Activated naive CD4-positive, alpha-beta T cell treated with anti-CD3 and anti-CD28 coated beads, Interleukin-2, amount 10 ng/mL, durations not matched to agents 7 days and 5 days (primary cell): ENCODE measurements at regions not wholly inside any gene's neighbourhood (a gene's known extent, or its start where the extent isn't known, plus 50 kb on each side); places are given as distances from the start of the nearest gene placed in this dataset.

Source experiments
- CTCF ChIA-PET: fragments of 350-600 bp; sonication (Branson Sonifier 250); formaldehyde crosslinking; loops from one replicate; lab custom pipeline; 2021; ENCODE audit warnings: antibody characterized with exemption; lab: Charles Lee
- DNase-seq: peaks from one replicate; pipeline ENCODE4 v3.0.0-alpha.2; 2020
- H3K27ac Mint-ChIP-seq: one replicate; pipeline ENCODE4 v1.8.0; 2021; ENCODE audit warnings: mild to moderate bottlenecking, moderate library complexity, mixed read lengths
- H3K27me3 Mint-ChIP-seq: one replicate; pipeline ENCODE4 v1.8.0; 2021; ENCODE audit warnings: mild to moderate bottlenecking, mixed read lengths
- H3K36me3 Mint-ChIP-seq: one replicate; pipeline ENCODE4 v1.8.0; 2021; ENCODE audit warnings: mixed read lengths
- H3K4me1 Mint-ChIP-seq: one replicate; pipeline ENCODE4 v1.8.0; 2021; ENCODE audit warnings: mixed read lengths
- H3K4me3 Mint-ChIP-seq: one replicate; pipeline ENCODE4 v1.8.0; 2021; ENCODE audit warnings: mild to moderate bottlenecking, moderate library complexity, mixed read lengths
- H3K9me3 Mint-ChIP-seq: one replicate; pipeline ENCODE4 v1.8.0; 2021; ENCODE audit warnings: mixed read lengths

DNA sequence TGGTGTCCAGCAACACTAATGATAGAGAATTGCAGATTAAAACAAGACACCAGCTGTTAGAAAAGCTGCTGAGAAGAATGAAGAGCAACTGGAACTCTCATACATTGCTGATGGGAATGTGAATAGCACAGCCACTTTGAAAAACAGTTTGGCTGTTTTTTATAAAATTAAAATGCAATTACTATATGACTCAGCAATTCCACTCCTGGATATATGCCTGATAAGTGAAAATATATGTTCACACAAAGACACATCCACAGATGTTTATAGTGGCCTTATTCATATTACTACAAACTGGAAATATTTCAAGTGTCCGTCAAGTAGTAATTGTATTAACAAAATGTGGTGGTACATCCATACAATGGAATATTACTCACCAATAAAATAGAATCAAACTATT is 99.7 kb upstream of the HAO2 start:
- H3K4me1 Mint-ChIP-seq: no peaks in the 10 kb centered on the region
- H3K36me3 Mint-ChIP-seq: no peaks in the 10 kb centered on the region
- H3K27me3 Mint-ChIP-seq: peaks cover 7% of the 10 kb centered on the region
- DNase-seq: no peak
- H3K9me3 Mint-ChIP-seq: no peaks in the 10 kb centered on the region
- H3K27ac Mint-ChIP-seq: no peak overlapping the region
- H3K4me3 Mint-ChIP-seq: no peak overlapping the region
- CTCF ChIA-PET: no interaction called here

GRCh38 chr1:119275145-119276134 is 93.1 kb upstream of the HAO2 start:
- H3K4me1 Mint-ChIP-seq: no peaks in the 10 kb centered on the region
- no peak overlapping the region for H3K4me3 Mint-ChIP-seq
- peaks cover 7% of the 10 kb centered on the region for H3K27me3 Mint-ChIP-seq
- H3K27ac Mint-ChIP-seq: no peak overlapping the region
- H3K9me3 Mint-ChIP-seq: no peaks in the 10 kb centered on the region
- peak; percentile 63 for DNase-seq
- H3K36me3 Mint-ChIP-seq: no peaks in the 10 kb centered on the region
- CTCF ChIA-PET: interaction anchor here (0.5 to 3.5 kb wide), 12 partner anchors 8 to 254 kb away, joined by 3 to 17 read pairs (median 5); partner anchors contain the start of gene HAO2

DNA sequence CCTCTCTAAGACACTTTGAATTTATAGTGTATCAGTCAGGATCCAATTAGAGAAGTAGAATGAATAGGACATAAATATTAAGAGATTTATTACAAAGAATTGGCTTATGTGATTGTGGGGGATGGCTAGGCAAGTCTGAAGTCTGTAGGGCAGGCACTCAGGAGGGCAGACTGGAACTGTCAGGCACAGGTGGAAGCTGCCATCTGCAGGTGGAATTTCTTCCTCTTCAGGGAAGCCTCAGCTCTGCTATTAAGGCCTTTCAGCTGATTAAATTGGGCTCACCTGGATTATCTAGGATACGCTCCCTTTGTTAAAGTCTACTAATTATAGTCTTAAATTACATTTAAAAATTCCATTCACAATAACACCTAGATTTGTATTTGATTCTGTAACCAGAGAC is 92.0 kb upstream of the HAO2 start:
- CTCF ChIA-PET: interaction anchor here (0.7 to 3.5 kb wide), 8 partner anchors 9 to 154 kb away, joined by 3 to 17 read pairs (median 3); partner anchors contain the start of gene HAO2
- Mint-ChIP-seq H3K27ac (no peak overlapping the region), H3K4me1 (no peaks in the 10 kb centered on the region), H3K36me3 (no peaks in the 10 kb centered on the region), H3K4me3 (no peak overlapping the region), H3K9me3 (no peaks in the 10 kb centered on the region), H3K27me3 (peaks cover 3% of the 10 kb centered on the region)
- DNase-seq: no peak

DNA sequence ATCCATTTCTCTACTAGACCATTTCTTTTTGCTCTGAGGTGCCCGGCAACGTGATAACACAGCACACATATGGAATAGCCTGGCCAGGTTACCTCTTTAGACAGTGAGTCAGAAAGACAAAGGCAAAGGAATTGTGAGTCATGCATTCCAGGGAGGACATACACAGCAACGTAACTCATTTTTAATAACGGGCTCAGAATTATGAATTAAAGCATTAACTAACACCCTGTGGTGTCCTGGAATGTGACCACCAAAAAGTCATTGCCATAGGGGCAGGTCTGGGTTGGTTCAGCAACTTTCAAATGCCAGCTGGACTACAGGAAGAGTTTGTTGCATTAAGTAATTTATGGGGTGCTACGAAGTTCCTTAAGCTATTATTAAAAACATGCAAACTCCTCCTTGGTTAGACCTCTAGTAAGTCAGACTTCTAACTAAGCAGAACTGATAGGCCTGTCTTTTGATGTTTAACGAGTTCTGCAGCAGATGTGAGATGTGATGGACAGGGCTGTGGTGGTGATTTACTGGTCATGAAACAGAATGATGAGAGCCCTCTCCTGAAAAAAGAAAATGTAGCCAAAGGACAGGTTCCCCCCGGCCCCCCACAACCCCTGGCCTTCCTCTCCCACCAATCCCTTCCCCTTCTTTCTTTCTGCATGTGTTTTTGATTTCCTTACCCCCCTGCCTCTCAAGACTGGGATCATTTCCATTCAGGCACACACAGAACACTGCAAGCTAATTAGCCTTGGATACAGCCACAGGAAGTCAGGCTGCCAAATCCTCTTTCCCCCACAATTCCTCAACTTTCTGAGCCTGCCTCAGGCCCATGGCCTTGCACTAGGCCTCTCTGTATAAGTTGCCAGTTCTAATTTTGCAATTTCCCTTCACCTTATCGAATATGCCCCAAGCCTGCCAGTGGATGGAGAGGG is 88.9 kb upstream of the HAO2 start:
- Mint-ChIP-seq H3K36me3 (no peaks in the 10 kb centered on the region), H3K4me3 (no peak overlapping the region), H3K27me3 (no peaks in the 10 kb centered on the region), H3K27ac (no peak overlapping the region), H3K4me1 (no peaks in the 10 kb centered on the region), H3K9me3 (no peaks in the 10 kb centered on the region)
- DNase-seq: no peak
- CTCF ChIA-PET: no interaction called here

GRCh38 chr1:119285482-119285881 is 83.1 kb upstream of the HAO2 start:
- no peaks in the 10 kb centered on the region for H3K36me3 Mint-ChIP-seq
- H3K27ac Mint-ChIP-seq: no peak overlapping the region
- no peak overlapping the region for H3K4me3 Mint-ChIP-seq
- no peaks in the 10 kb centered on the region for H3K4me1 Mint-ChIP-seq
- peaks cover 8% of the 10 kb centered on the region for H3K27me3 Mint-ChIP-seq
- DNase-seq: no peak
- CTCF ChIA-PET: interaction anchor here (0.6 to 3.0 kb wide), 5 partner anchors 10 to 190 kb away, joined by 3 to 12 read pairs (median 6); no protein-coding TSS in a partner anchor
- no peaks in the 10 kb centered on the region for H3K9me3 Mint-ChIP-seq

DNA sequence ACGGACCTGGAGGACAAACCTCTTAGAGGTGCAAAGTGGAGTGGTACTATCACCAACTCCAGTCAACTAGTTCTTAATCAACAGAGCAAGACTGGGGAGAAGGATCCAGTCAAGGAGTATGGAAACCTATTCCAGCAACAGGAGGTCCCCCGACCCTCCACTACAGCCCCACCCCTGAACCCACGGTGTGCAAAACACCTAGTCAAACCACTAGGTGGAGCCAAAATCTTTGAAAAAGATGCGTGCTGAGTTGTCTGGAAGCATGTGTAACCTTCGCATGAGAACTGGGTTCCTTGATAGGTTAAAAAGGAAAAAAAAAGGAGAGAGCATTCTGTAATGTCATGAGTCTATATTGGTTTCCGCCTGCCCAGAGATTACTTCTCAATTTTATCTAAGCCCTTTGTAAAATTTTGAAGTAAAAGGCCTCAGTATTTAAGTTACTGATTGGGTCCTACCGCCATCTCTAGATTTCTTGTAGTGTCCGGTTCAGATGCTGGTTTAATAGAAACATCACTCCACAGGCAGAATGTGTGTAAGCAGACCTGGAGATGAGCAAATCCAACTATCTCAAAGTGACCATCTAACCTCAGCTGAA is 81.9 kb upstream of the HAO2 start:
- no peak overlapping the region for H3K4me3 Mint-ChIP-seq
- H3K9me3 Mint-ChIP-seq: no peaks in the 10 kb centered on the region
- H3K27ac Mint-ChIP-seq: no peak overlapping the region
- no peaks in the 10 kb centered on the region for H3K36me3 Mint-ChIP-seq
- DNase-seq: peak; percentile 39
- no peaks in the 10 kb centered on the region for H3K4me1 Mint-ChIP-seq
- CTCF ChIA-PET: interaction anchor here (1.4 to 3.0 kb wide), 4 partner anchors 8 to 189 kb away, joined by 4 to 12 read pairs (median 8); no protein-coding TSS in a partner anchor
- H3K27me3 Mint-ChIP-seq: peaks cover 10% of the 10 kb centered on the region

GRCh38 chr1:119288751-119289150 is 79.8 kb upstream of the HAO2 start:
- H3K27me3 Mint-ChIP-seq: peaks cover 20% of the 10 kb centered on the region
- CTCF ChIA-PET: interaction anchor here (0.9 to 1.9 kb wide), 3 partner anchors 11 to 38 kb away, joined by 4 to 6 read pairs (median 4); no protein-coding TSS in a partner anchor

GRCh38 chr1:119290297-119290696 is 78.3 kb upstream of the HAO2 start:
- Mint-ChIP-seq H3K4me1 (peaks cover 13% of the 10 kb centered on the region), H3K27ac (no peak overlapping the region), H3K36me3 (no peaks in the 10 kb centered on the region), H3K27me3 (peaks cover 21% of the 10 kb centered on the region), H3K9me3 (no peaks in the 10 kb centered on the region), H3K4me3 (no peak overlapping the region)
- CTCF ChIA-PET: interaction anchor here (1.1 kb wide), 1 partner anchor 32 kb away, joined by 3 read pairs; no protein-coding TSS in a partner anchor
- DNase-seq: no peak

More at GRCh38 chr1:119288751-119289150, 79.8 kb upstream of the HAO2 start:
- Mint-ChIP-seq H3K9me3 (no peaks in the 10 kb centered on the region), H3K27ac (no peak overlapping the region), H3K4me3 (no peak overlapping the region), H3K4me1 (no peaks in the 10 kb centered on the region), H3K36me3 (no peaks in the 10 kb centered on the region)
- no peak for DNase-seq

- CTCF ChIA-PET: no interaction called here
- peaks cover 19% of the 10 kb centered on the region for H3K27me3 Mint-ChIP-seq
- no peak overlapping the region for H3K4me3 Mint-ChIP-seq
- H3K36me3 Mint-ChIP-seq: no peaks in the 10 kb centered on the region
- peaks cover 13% of the 10 kb centered on the region for H3K4me1 Mint-ChIP-seq
- no peak for DNase-seq
- no peaks in the 10 kb centered on the region for H3K9me3 Mint-ChIP-seq
- H3K27ac Mint-ChIP-seq: no peak overlapping the region
These were observed 76.9 kb upstream of the HAO2 start for GRCh38 chr1:119291611-119292206.

GRCh38 chr1:119293797-119294196 is 74.8 kb upstream of the HAO2 start:
- H3K36me3 Mint-ChIP-seq: no peaks in the 10 kb centered on the region
- peaks cover 14% of the 10 kb centered on the region for H3K27me3 Mint-ChIP-seq
- no peaks in the 10 kb centered on the region for H3K9me3 Mint-ChIP-seq
- CTCF ChIA-PET: interaction anchor here (0.8 kb wide), 1 partner anchor 56 kb away, joined by 3 read pairs; no protein-coding TSS in a partner anchor
- H3K4me1 Mint-ChIP-seq: peaks cover 13% of the 10 kb centered on the region
- H3K4me3 Mint-ChIP-seq: no peak overlapping the region
- DNase-seq: no peak
- H3K27ac Mint-ChIP-seq: no peak overlapping the region

DNA sequence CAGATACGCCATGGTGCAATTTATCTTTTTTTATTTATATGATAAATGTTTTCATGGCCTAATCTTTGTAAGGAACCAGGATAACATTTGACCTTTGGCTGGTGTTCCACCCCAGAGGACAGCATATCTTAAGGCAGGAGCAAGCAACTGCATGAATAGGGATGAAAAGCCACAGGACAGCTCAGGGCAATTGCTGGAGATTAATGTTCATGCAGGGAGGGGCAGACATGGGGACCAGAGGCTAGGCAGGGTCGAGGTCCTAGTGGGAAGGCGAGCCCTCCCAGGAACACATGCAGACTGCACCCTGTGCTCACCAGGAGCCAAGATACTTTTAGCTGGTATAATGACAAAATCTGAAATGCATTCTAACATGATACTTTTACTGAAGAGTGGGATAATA is 74.4 kb upstream of the HAO2 start:
- Mint-ChIP-seq H3K27ac (no peak overlapping the region), H3K4me1 (peaks cover 13% of the 10 kb centered on the region), H3K27me3 (peaks cover 13% of the 10 kb centered on the region), H3K9me3 (no peaks in the 10 kb centered on the region), H3K36me3 (no peaks in the 10 kb centered on the region), H3K4me3 (no peak overlapping the region)
- no peak for DNase-seq
- CTCF ChIA-PET: interaction anchor here (0.8 to 1.4 kb wide), 3 partner anchors 9 to 55 kb away, joined by 3 to 4 read pairs (median 4); no protein-coding TSS in a partner anchor

DNA sequence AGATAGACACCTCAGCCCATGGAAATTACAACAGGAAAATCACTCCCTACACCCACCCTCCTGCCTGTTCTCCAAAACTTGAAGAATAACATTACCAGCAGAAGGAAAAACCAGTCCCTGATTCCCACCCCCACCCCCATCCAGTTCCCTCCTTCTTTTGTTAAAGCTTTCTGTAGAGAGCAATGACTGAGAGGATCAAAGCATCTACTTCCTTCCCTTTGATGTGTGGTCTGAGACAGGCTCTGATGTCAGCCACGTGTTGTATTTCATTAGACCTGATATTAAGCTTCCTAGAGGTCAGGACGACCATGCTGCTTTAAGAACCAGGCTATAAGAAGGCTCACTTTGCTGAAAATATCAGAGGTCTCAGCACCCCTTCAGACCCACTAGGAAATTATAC is 73.9 kb upstream of the HAO2 start:
- no peak overlapping the region for H3K27ac Mint-ChIP-seq
- no peak for DNase-seq
- peaks cover 13% of the 10 kb centered on the region for H3K4me1 Mint-ChIP-seq
- no peak overlapping the region for H3K4me3 Mint-ChIP-seq
- no peaks in the 10 kb centered on the region for H3K36me3 Mint-ChIP-seq
- H3K9me3 Mint-ChIP-seq: no peaks in the 10 kb centered on the region
- H3K27me3 Mint-ChIP-seq: peaks cover 13% of the 10 kb centered on the region
- CTCF ChIA-PET: interaction anchor here (0.8 to 1.4 kb wide), 4 partner anchors 9 to 326 kb away, joined by 3 to 4 read pairs (median 4); no protein-coding TSS in a partner anchor

GRCh38 chr1:119298687-119299303 is 69.8 kb upstream of the HAO2 start:
- no peak for DNase-seq

More at GRCh38 chr1:119298687-119299303, 69.8 kb upstream of the HAO2 start:
- peaks cover 13% of the 10 kb centered on the region for H3K4me1 Mint-ChIP-seq
- H3K36me3 Mint-ChIP-seq: no peaks in the 10 kb centered on the region
- no peak overlapping the region for H3K27ac Mint-ChIP-seq
- CTCF ChIA-PET: no interaction called here
- no peaks in the 10 kb centered on the region for H3K9me3 Mint-ChIP-seq
- H3K4me3 Mint-ChIP-seq: no peak overlapping the region
- peaks cover 9% of the 10 kb centered on the region for H3K27me3 Mint-ChIP-seq
